ENCODE measurements at regions not wholly inside any gene's neighbourhood (a gene's known extent, or its start where the extent isn't known, plus 50 kb on each side); places are given as distances from the start of the nearest gene placed in this dataset.

DNA sequence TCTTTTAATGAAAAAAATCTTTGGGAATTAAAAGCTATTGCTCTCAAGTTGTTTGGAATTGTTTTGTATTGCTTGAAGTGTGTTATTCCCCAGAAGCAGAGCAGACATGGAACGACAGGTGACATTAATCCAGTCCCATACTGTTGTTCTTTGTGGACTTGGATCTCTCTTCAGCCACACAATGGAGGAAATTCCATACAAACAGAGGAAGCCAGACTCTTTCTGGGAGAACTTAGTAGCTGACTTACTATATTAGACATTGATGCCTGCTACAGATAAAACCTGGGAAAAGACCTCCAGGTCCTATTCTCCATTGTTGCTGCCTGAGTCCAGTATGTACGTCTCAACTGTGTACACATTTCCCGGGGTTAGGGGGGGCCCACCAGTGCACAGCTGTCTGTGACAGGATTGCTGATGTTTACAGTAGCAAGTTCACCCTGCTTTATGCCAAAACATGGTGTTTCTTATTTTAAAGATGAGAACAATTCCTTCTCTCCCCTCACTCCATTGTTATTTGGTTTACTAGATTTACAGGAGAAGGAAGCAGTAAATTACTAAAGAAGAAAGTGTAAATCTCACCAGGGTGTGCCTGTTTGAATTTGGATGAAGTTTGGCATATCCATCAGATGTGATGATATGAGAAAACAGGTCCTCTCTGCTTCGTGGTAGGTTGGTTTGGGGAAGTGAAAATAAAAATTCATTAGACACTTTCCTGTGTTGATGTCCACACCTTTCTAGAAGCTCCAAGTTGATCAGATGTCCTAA lies 142.4 kb upstream of the RBBP8 start:
- Histone ChIP-seq H3K4me3 (ENCODE audit: low read length) (no peak overlapping the region), H3K79me2 (replicated peaks; ENCODE audit: insufficient read depth, low read length) (no peaks in the 10 kb centered on the region), H3K9ac (ENCODE audit: low read length) (no peak overlapping the region), H2AFZ (ENCODE audit: low read depth, low read length) (no peak overlapping the region), H3K9me2 (ENCODE audit: insufficient read depth, low read length) (no peaks in the 10 kb centered on the region), H3K27me3 (ENCODE audit: insufficient read depth, low read depth, low read length) (no peaks in the 10 kb centered on the region), H3K36me3 (ENCODE audit: insufficient read depth, low read length) (no peaks in the 10 kb centered on the region), H3F3A (ENCODE audit: insufficient read depth, low read length, poor library complexity, severe bottlenecking) (no peaks in the 10 kb centered on the region), H4K20me1 (ENCODE audit: insufficient read depth) (no peaks in the 10 kb centered on the region), H3K9me3 (ENCODE audit: low read length) (no peaks in the 10 kb centered on the region), H3K4me2 (ENCODE audit: low read length) (no peak overlapping the region), H3K27ac (ENCODE audit: low read length) (no peak overlapping the region)
- no peak for TF ChIP-seq EP300 (conservative IDR thresholded peaks at IDR 0.05; ENCODE audit: poor library complexity, severe bottlenecking)
- TF ChIP-seq EZH2 (IDR thresholded peaks at IDR 0.05; ENCODE audit: borderline replicate concordance, insufficient read depth, low read length, poor library complexity, severe bottlenecking): no peak
- no peak for TF ChIP-seq TAF1 (IDR thresholded peaks at IDR 0.05; ENCODE audit: low read depth)
- no peak for TF ChIP-seq MXI1 (conservative IDR thresholded peaks at IDR 0.05; ENCODE audit: poor library complexity, severe bottlenecking)
- TF ChIP-seq RAD21 (conservative IDR thresholded peaks at IDR 0.05): no peak
- TF ChIP-seq, protein P1, sequence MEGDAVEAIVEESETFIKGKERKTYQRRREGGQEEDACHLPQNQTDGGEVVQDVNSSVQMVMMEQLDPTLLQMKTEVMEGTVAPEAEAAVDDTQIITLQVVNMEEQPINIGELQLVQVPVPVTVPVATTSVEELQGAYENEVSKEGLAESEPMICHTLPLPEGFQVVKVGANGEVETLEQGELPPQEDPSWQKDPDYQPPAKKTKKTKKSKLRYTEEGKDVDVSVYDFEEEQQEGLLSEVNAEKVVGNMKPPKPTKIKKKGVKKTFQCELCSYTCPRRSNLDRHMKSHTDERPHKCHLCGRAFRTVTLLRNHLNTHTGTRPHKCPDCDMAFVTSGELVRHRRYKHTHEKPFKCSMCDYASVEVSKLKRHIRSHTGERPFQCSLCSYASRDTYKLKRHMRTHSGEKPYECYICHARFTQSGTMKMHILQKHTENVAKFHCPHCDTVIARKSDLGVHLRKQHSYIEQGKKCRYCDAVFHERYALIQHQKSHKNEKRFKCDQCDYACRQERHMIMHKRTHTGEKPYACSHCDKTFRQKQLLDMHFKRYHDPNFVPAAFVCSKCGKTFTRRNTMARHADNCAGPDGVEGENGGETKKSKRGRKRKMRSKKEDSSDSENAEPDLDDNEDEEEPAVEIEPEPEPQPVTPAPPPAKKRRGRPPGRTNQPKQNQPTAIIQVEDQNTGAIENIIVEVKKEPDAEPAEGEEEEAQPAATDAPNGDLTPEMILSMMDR (IDR thresholded peaks at IDR 0.05; ENCODE audit: poor library complexity, severe bottlenecking): no peak
- no peak for TF ChIP-seq SMC3 (conservative IDR thresholded peaks at IDR 0.05; ENCODE audit: poor library complexity)

DNA sequence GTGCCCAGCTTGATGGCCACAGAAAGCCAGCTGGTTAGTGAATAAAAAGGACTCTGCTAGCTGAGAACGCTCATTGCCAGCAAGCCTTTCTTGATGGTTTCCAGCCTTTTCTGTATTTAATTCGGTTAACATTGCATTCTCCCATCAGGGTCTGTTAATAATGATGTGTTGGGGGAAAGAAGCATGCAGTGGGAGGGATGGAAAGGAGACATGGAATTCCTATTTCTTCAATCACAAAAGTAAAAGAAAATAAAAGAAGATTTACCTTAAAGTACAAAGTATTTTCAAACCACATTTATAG lies 141.9 kb upstream of the RBBP8 start:
- Histone ChIP-seq H3K9me2 (ENCODE audit: insufficient read depth, low read length) (no peaks in the 10 kb centered on the region), H3K36me3 (ENCODE audit: insufficient read depth, low read length) (no peaks in the 10 kb centered on the region), H3K27ac (ENCODE audit: low read length) (no peak overlapping the region), H3K27me3 (ENCODE audit: insufficient read depth, low read depth, low read length) (no peaks in the 10 kb centered on the region), H3K4me2 (ENCODE audit: low read length) (no peak overlapping the region), H3K4me3 (ENCODE audit: low read length) (no peak overlapping the region), H3K9ac (ENCODE audit: low read length) (no peak overlapping the region), H3F3A (ENCODE audit: insufficient read depth, low read length, poor library complexity, severe bottlenecking) (no peaks in the 10 kb centered on the region), H3K79me2 (replicated peaks; ENCODE audit: insufficient read depth, low read length) (no peaks in the 10 kb centered on the region), H4K20me1 (ENCODE audit: insufficient read depth) (no peaks in the 10 kb centered on the region), H2AFZ (ENCODE audit: low read depth, low read length) (no peak overlapping the region), H3K9me3 (ENCODE audit: low read length) (no peaks in the 10 kb centered on the region)
- no peak for TF ChIP-seq EZH2 (IDR thresholded peaks at IDR 0.05; ENCODE audit: borderline replicate concordance, insufficient read depth, low read length, poor library complexity, severe bottlenecking)
- TF ChIP-seq EP300 (conservative IDR thresholded peaks at IDR 0.05; ENCODE audit: poor library complexity, severe bottlenecking): no peak
- no peak for TF ChIP-seq MXI1 (conservative IDR thresholded peaks at IDR 0.05; ENCODE audit: poor library complexity, severe bottlenecking)
- no peak for TF ChIP-seq REST (IDR thresholded peaks at IDR 0.05; ENCODE audit: borderline replicate concordance)
- no peak for TF ChIP-seq TAF1 (IDR thresholded peaks at IDR 0.05; ENCODE audit: low read depth)
- TF ChIP-seq POLR2AphosphoS5 (IDR thresholded peaks at IDR 0.05): no peak

Data from neural cell (in vitro differentiated cells).